ENCODE measurements at regions not wholly inside any gene's neighbourhood (a gene's known extent, or its start where the extent isn't known, plus 50 kb on each side); places are given as distances from the start of the nearest gene placed in this dataset.
"Not testable (repeated sequence)": the region's sequence is repeated elsewhere in the genome, so short reads cannot be mapped to it uniquely, and the experiment has no call there.

- TF ChIP-seq CTCF (IDR thresholded peaks at IDR 0.05; ENCODE audit: insufficient read depth, low read length, poor library complexity, severe bottlenecking): no peak
- no peak for DNase-seq (ENCODE audit: extremely low read depth, insufficient read length)
- Histone ChIP-seq H3K4me3 (replicated peaks; ENCODE audit: low read depth, low read length) (no peak overlapping the region), H3K27me3 (replicated peaks; ENCODE audit: control insufficient read depth, insufficient read depth, low read length) (no peaks in the 10 kb centered on the region), H3K36me3 (ENCODE audit: control insufficient read depth, insufficient read depth, low read length) (no peaks in the 10 kb centered on the region)
These were observed 567.3 kb upstream of the ADAMTS5 start for GRCh38 chr21:27534206-27534605.

- DNase-seq (ENCODE audit: extremely low read depth, insufficient read length): no peak
- Histone ChIP-seq H3K36me3 (ENCODE audit: control insufficient read depth, insufficient read depth, low read length) (no peaks in the 10 kb centered on the region), H3K4me3 (replicated peaks; ENCODE audit: low read depth, low read length) (no peak overlapping the region), H3K27me3 (replicated peaks; ENCODE audit: control insufficient read depth, insufficient read depth, low read length) (no peaks in the 10 kb centered on the region)
- no peak for TF ChIP-seq CTCF (IDR thresholded peaks at IDR 0.05; ENCODE audit: insufficient read depth, low read length, poor library complexity, severe bottlenecking)
These were observed 565.2 kb upstream of the ADAMTS5 start for GRCh38 chr21:27532076-27532475.

GRCh38 chr21:27528697-27529096, 561.8 kb upstream of the ADAMTS5 start:
- TF ChIP-seq CTCF (IDR thresholded peaks at IDR 0.05; ENCODE audit: insufficient read depth, low read length, poor library complexity, severe bottlenecking): no peak
- no peaks in the 10 kb centered on the region for H3K36me3 ChIP-seq (ENCODE audit: control insufficient read depth, insufficient read depth, low read length)
- H3K27me3 ChIP-seq (replicated peaks; ENCODE audit: control insufficient read depth, insufficient read depth, low read length): no peaks in the 10 kb centered on the region
- DNase-seq (ENCODE audit: extremely low read depth, insufficient read length): no peak
- H3K4me3 ChIP-seq (replicated peaks; ENCODE audit: low read depth, low read length): no peak overlapping the region

- TF ChIP-seq CTCF (IDR thresholded peaks at IDR 0.05; ENCODE audit: insufficient read depth, low read length, poor library complexity, severe bottlenecking): no peak
- Histone ChIP-seq H3K4me3 (replicated peaks; ENCODE audit: low read depth, low read length) (no peak overlapping the region), H3K36me3 (ENCODE audit: control insufficient read depth, insufficient read depth, low read length) (no peaks in the 10 kb centered on the region), H3K27me3 (replicated peaks; ENCODE audit: control insufficient read depth, insufficient read depth, low read length) (no peaks in the 10 kb centered on the region)
- no peak for DNase-seq (ENCODE audit: extremely low read depth, insufficient read length)
These were observed 559.6 kb upstream of the ADAMTS5 start for GRCh38 chr21:27526451-27526850.

- no peaks in the 10 kb centered on the region for H3K27me3 ChIP-seq (replicated peaks; ENCODE audit: control insufficient read depth, insufficient read depth, low read length)
- TF ChIP-seq CTCF (IDR thresholded peaks at IDR 0.05; ENCODE audit: insufficient read depth, low read length, poor library complexity, severe bottlenecking): no peak
- DNase-seq (ENCODE audit: extremely low read depth, insufficient read length): no peak
- no peaks in the 10 kb centered on the region for H3K36me3 ChIP-seq (ENCODE audit: control insufficient read depth, insufficient read depth, low read length)
- no peak overlapping the region for H3K4me3 ChIP-seq (replicated peaks; ENCODE audit: low read depth, low read length)
These were observed 558.9 kb upstream of the ADAMTS5 start for GRCh38 chr21:27525780-27526179.

- DNase-seq (ENCODE audit: extremely low read depth, insufficient read length): no peak
- H3K27me3 ChIP-seq (replicated peaks; ENCODE audit: control insufficient read depth, insufficient read depth, low read length): no peaks in the 10 kb centered on the region
- no peaks in the 10 kb centered on the region for H3K36me3 ChIP-seq (ENCODE audit: control insufficient read depth, insufficient read depth, low read length)
- no peak for TF ChIP-seq CTCF (IDR thresholded peaks at IDR 0.05; ENCODE audit: insufficient read depth, low read length, poor library complexity, severe bottlenecking)
- H3K4me3 ChIP-seq (replicated peaks; ENCODE audit: low read depth, low read length): no peak overlapping the region
These were observed 552.5 kb upstream of the ADAMTS5 start for GRCh38 chr21:27519361-27519760.

- H3K4me3 ChIP-seq (replicated peaks; ENCODE audit: low read depth, low read length); H3K27me3 ChIP-seq (replicated peaks; ENCODE audit: control insufficient read depth, insufficient read depth, low read length); H3K36me3 ChIP-seq (ENCODE audit: control insufficient read depth, insufficient read depth, low read length); DNase-seq (ENCODE audit: extremely low read depth, insufficient read length): not testable (repeated sequence)
These were observed 550.3 kb upstream of the ADAMTS5 start for GRCh38 chr21:27517177-27517576.
